HG02885 (cell line): ENCODE measurements at regions not wholly inside any gene's neighbourhood (a gene's known extent, or its start where the extent isn't known, plus 50 kb on each side); places are given as distances from the start of the nearest gene placed in this dataset.

ENCODE experiments used
- ATAC-seq: cut with Tn5 transposase; IDR thresholded peaks from one replicate; pipeline ENCODE4 v1.9.1; 2021; ENCODE audit warnings: mild to moderate bottlenecking; ENCODE audit not compliant: unreplicated experiment, poor library complexity

DNA sequence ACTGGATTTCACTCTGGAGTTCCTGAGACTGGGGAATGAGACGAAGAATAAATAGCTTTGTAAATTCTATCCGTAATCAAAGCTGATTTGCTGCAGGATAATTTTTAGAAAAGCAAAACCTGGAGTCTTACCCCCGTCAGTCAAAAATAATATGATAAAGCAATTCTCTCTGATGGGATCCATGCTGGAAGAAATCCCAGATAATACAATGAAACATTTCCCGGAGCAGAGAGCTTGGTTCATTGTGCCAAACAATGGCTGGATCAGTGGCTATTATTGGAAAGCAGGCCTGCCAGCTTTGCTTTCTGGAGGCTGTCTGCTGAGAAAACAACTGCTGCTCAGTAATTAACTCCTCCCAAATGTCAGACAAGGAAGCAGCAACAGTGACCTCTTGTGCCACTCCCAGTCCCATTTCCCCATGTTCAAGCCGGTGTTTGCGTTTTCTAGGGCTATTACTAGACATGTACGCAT is 609.4 kb upstream of the PCDH15 start:
- ATAC-seq: no peak

DNA sequence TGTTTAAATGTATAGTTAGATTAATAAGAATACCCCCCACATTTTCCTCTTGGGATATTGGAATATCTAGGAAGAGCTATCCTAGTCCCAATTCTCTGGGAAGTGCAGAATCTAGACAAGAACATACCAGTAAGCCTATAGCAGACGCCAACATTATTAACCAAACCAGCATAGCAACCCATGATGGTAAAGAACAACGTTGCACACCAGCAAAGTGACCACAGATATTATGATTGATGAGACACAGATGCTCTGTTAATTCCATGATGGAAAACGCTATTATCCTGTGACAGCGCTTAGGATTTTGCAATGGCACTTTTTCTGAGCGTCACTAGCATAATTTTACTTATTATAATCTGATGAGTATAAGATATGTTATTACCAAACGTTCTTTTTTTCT is 603.1 kb upstream of the PCDH15 start:
- ATAC-seq: no peak

DNA sequence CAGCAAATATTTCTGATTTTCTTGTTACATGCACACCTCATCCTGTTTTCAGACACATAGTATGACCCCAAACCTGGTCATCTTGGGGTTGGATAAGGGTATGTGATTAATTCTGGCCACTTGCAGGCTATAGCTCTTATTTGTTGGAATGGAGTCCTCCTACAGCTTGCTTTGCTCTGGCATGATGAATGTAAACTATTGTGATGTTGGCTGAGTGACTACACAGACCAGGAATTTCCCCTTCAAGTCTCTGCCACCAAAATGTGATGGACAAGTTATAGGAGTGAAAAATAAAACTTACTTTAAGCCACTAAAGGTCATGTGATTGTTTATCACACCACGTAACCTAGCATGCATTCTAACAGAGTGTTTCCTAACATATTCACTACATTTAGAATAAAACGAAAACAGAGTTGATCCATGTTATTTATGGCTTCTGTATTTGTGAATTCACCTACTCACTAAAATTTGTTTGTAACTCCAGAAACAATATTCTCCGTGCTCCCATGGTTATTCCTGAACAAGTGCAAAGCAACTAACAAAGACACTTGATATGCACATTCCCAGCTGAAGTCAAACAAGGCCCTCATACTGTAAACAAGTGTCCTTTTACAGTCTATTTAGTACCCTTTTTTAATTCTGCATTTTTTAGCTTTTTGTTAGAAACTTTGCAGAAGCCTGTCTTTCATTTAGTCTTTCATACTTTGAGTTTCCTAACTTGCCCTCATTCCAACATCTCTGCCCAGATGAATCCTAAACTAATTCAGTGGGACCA is 599.2 kb upstream of the PCDH15 start:
- no peak for ATAC-seq

DNA sequence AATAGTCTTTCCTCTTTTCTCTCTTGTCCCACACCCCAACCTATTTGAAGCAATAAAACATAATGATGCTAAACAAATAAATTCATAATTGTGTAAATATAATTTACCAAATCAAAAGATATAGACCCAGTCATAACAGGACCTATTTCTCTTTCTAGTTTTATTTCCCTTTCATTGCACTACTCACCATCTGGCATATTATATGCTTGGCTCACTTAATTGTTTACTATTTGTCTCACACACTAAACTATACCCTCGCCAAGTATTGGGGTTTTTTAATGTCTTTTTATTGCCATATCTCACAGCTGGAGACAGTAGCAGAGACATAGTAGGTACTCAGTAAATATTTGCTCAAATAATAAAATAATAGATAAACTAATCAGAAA is 597.5 kb upstream of the PCDH15 start:
- ATAC-seq: no peak

DNA sequence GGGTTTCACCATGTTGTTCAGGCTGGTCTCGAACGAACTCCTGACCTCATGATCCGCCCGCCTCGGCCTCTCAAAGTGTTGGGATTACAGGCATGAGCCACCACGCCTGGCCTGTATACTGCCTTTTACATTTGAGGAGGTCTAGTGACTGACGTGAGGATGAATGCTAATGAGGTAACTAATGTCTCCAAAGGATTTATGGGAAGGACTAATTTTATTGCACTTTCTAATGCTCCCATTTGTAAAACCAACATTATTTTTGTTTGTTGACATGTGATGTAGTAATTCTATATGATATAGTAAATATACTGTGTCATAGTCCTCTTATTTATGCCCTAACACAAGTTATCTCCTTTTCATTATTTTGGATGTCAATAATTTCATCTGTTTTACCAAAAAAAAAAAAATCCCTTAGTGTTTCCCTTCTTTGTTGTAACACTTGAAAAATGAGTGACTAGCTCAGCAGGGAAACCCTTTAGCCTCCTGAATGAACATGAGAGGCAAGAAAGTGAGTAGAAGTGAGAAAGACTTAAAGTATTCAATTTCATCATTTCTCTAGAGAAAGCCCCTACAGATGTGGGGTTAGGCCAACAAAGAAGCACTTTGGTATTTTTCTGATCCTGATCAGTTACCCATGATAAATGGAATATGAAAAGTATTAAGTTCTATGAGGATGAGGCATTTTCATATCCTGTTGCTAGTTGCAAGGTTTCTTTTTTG is 596.9 kb upstream of the PCDH15 start:
- ATAC-seq: no peak

DNA sequence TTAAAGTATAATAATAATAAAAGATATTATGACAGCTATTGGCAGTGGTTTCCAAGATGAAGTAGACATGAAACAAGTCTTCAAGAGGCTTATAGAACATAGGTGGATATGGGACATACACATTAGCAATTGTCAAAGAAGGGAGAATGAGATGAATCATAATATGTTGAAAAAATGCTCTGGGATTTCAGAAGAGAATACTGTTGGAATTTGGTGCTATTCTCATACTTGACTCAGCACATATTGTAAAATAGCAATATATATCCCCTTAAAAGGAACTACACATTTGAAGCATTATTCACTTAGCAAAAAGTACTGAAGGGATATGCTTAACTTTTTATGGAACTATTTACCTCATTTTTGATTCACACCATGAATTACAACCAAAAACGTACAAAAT is 577.2 kb upstream of the PCDH15 start:
- no peak for ATAC-seq

DNA sequence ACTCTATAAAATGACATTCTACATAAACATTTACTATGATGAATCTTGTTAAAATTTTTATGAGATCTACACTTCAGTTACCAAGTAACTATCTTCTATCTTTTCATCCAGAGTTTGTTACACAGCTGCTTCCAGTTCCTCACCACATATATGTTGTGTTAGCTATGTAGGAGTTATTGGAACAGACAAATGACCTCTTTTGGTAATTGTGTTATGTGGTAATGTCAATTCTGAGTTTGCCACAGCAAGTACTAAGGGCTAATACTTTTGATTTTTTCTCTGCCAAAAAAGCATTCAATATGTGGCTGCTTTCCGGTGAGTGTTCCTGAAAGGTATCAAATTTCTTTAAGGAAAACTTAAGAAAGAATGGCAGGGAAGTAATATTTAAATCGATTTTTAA is 573.9 kb upstream of the PCDH15 start:
- no peak for ATAC-seq

DNA sequence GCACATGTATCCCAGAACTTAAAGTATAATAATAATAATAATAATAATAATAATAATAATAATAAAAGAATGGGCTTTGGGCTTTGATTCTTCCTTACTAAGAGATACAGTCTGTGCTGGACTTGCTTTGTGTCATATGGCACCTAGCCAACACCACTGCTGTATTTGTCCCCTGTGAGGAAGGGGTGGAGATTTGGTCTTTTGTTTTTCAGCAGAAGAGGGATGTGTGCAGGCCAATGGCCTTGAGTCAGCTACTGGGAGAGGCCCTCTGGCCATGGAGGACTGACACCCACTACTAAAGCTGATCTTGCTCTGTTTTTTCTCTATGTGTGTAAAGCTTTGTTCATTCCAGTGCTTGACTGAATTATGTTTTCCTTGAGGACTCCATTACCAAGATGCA is 573.0 kb upstream of the PCDH15 start:
- no peak for ATAC-seq

DNA sequence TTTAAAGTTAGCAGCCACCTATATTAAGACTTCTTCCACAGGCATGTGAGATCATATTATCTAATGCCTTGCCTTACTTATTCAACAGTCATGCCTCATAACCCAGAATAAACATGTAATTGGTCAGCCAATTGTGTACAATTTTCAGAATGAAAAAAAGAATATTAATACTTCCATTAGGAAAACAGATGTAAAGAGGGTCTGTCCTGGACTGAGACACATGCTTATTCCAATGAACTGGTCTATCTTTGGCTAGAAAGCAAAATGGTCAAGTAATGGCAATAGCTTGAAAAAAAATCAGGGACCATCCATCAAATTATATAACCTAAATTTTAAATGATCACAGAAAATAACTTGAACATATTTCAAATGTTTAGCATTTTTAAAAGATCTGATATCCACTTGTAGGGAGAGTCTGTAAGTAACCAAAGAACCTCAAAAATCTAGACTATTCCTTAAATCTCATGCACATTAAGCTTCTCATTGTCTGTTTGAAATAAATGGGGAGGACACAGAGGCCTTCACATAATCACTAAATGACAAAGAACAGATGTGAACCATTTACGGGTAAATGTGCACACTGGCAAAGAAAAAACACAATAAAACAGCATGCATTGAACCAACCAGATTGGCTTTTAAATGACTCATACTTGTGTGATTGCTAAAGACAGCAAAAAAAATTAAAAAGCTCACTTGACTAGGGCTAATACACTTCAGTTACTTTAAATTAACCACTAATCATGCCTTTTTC is 568.8 kb upstream of the PCDH15 start:
- no peak for ATAC-seq

DNA sequence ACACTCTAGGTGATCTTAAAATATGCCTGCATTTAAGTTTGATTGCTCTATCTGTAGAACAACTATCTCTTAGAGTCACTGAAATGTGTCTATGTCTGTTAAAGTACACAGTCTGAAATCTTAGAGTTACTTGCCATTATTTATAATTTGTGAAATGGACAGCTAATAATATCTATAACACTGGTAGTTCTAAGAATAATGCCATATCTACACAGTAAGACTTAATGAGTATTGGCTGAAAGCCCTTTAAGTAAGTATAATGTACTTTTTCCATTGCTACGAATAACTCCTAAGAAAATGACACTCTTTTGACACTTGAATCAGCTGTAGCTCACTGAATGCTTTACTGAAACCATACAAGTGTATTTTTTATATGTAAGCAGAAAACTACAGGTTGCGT is 567.4 kb upstream of the PCDH15 start:
- no peak for ATAC-seq

DNA sequence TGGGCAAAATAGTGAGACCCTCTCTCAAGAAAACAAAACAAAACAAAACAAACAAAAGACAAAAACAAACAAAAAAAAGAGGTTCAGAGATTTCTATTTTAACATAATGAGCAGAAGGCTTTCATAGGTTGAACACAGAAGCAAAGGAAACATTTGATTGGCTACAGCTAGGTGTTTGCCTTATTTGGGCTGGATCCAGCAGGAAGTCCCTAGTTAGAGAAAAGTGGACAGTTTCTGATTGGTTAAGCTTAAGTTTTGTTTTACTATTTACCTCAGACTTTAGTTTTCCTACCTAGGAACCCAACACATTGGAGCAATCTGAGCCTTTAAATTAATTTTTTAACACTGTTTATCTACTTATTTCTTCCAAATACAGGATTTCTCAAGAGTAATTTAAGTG is 566.5 kb upstream of the PCDH15 start:
- no peak for ATAC-seq

DNA sequence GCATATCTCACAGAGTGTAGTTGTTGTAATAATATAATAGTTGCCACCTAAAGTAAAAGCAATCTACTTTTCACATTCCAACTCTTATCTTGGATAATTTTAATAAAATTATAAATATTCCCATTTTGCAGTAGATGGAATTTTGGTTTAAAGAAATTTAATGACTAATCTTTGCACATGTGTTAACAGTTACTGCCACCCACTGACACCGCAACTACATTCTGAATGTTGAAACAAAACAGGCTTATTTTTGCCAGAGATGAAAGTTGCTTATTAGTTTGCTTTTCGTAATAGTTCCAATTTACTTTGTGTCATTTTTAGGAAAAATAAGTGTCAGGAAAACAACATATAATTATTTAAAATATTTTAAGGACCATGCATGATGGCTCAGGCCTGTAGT is 557.5 kb upstream of the PCDH15 start:
- ATAC-seq: no peak

DNA sequence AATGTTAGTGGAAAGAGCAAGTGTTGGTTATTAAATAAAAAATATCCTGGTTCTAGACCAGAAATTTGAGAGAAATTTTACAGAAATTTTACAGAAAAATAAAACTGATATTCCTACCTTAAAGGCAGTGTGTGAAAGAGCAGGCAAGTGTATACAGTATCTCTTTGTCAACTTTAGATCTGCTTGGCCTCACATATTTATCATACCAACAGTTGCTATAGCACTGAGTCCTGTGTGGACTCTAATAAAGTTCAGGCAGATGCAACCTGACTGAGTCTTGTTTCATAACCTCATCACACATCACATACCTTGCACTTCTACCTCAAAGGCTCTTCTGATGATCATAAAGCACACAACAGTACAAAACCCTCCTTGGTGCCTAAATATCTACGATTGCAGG is 552.4 kb upstream of the PCDH15 start:
- no peak for ATAC-seq

DNA sequence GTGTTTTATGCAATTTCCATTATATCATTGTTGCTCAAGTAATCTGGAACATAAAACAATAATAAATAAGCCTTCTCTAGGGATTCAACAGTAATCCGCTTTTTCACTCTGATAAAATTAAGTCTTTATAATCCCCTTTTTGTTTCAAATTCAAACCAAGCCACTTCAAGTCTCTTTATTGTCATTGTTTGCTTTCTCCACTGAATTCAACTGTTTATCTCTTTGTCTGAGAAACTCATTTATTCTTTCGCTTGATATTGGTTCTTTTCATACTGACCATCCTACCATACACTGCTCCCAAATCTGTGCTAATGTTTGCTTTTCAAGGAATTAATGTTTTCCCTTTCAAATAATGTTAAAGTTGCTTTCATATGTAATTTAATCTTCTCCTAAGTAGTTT is 550.4 kb upstream of the PCDH15 start:
- no peak for ATAC-seq

DNA sequence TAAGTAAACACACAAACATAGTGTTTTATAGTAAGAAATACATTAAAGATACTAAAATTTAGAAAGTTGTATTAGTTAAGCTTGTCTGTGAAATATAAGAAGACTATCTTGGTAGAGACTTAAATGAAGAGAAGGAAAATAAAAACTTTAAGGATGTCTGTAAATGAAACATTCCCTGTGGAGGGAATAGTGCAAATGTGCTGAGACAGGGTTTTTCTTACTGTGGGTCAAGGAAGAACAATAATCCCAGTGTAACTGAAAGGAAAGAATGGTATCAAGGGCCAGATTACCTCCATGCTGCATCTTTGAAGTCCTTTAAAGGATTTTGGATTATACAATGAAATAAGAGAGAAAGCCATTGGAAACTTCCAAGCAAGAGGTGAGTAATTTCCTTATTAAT is 547.5 kb upstream of the PCDH15 start:
- ATAC-seq: no peak

DNA sequence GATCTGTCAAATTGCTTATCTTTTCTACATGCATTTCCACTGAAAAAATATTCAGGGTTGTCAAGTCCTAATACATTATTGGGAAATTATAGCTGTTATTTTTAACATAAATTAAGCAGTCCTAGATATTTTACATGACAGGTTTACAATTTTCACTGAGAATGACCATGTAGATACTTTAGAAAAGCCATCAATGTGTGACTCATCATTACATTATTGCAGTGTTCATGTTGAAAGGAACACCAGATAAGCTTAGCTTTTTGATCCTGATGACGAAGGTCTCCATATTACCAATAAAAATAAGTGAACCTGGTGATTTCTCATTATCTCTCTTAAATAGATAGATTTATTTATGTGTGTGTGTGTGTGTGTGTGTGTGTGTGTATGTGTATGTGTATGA is 529.5 kb upstream of the PCDH15 start:
- no peak for ATAC-seq

DNA sequence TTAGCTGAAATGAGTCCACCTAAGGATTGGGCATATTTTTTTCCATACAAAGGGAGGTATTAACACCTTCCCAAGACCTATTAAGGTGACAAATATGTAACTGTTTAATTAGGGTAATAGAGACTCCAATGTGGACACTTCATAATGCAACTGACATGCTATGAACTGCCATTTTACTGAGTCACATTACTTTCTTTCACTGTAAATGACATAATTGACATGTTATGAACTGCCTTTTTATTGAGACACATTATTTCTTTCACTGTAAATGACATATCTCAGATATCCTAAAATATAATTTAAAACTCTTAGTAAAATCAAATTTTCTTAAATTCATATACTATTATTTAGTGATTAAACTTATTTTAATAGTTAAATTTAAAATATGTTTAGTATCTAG is 528.8 kb upstream of the PCDH15 start:
- ATAC-seq: no peak

DNA sequence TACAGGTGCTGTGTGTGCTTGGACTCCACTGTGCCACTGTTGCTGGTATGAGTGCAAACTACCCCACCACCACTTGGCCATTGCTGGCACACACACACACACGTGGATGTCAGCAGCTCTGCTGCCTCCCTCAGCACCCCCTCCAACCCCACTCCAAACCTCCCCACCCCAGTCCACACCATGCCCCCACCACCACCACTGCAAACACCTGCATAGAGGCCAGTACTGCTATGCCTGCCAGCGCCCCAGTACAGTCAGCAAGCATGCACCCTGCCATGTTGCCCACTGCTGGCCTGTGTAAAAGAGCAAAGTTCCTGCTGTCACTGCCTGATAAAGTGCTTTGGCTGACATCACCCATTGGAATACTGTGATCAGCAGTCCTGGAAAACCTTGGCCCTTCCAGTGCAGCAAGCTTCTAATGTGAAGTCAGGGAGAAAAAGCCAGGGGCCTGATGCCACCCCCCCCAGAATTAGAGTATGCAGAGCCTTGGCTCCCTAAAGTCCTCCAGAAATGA is 519.2 kb upstream of the PCDH15 start:
- no peak for ATAC-seq

DNA sequence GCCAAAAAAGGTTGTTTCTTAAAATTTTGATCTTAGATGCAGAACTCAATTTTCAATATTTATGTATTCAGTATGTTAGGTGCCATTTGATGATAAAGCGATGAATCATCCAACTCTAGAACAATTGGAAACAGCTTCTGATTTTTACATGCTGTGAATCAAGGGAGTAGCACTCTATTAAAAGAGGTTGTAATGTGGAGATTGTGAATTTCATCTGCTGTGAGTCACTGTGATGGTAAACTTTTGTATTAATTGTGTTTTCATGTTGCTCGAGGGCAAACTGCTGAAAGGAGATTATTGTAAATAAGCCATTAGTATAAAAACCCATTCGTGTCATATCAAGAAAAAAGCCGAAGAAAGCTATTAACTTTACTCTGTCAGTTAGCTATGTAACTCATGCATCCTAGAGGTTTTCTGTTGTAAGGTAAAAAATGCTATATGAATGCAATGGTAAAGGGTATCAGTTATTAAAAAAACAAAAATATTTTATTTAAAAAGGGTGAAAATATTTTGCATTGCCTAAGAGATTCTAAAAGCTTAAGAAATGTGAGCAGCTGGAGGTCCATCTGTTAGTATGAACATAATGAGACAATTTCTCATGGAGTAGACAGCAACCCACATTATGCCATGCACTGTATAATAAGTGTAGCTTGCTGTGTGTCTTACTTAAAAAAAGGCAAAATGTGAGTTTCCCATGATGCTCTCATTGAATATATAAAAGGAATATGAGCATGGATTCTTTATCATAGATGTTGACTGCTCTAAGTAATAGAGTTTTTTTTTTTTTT is 511.0 kb upstream of the PCDH15 start:
- no peak for ATAC-seq

DNA sequence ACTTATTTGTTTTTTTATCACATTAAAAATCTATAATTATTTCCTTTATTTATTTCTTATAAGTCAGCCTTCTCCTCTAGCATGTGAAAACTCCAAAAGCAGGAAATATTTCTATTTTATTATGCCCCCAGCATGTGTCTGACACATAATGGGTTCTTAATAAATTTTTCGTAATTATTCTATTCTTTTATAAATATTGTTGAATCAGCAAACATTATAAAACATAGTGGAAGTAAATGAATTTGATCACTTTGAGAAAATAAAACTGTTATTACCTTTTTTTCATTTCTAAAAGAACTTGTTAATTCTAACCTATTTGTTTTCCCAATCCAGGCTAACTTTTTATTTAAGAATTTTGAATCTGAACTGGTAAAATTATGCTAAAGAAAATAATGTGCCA is 509.1 kb upstream of the PCDH15 start:
- no peak for ATAC-seq
